ENCODE measurements at regions not wholly inside any gene's neighbourhood (a gene's known extent, or its start where the extent isn't known, plus 50 kb on each side); places are given as distances from the start of the nearest gene placed in this dataset.

DNA sequence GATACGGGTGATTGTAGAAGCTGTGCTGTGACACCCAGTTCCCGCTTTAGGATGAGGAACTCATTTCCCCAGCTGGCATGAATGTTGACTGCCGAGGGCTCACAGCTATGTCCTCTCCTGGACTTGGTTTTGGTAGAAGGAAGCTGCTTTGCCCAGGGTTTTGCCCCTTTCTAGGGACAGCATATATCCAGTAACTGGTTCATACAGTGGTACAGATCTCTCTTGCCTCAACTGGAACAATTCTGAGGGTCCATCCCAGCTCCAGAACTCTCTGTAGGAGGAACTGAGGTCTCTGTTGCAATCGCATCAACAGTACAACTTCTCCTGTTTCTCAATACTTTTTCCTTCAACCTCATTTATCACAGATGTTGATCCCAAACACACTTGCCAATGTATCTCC lies 54.5 kb upstream of the FNDC3B start:
- 84 to 90% methylated on average over 4 of the region's 4 CpGs for WGBS, 2 donors
- Histone ChIP-seq H3K27ac (no peak overlapping the region), H3K4me1 (no peaks in the 10 kb centered on the region), H3K4me3 (no peak overlapping the region), H3K9me3 (no peaks in the 10 kb centered on the region), H3K36me3 (no peaks in the 10 kb centered on the region), H3K27me3 (no peaks in the 10 kb centered on the region)
- TF ChIP-seq, protein P1, sequence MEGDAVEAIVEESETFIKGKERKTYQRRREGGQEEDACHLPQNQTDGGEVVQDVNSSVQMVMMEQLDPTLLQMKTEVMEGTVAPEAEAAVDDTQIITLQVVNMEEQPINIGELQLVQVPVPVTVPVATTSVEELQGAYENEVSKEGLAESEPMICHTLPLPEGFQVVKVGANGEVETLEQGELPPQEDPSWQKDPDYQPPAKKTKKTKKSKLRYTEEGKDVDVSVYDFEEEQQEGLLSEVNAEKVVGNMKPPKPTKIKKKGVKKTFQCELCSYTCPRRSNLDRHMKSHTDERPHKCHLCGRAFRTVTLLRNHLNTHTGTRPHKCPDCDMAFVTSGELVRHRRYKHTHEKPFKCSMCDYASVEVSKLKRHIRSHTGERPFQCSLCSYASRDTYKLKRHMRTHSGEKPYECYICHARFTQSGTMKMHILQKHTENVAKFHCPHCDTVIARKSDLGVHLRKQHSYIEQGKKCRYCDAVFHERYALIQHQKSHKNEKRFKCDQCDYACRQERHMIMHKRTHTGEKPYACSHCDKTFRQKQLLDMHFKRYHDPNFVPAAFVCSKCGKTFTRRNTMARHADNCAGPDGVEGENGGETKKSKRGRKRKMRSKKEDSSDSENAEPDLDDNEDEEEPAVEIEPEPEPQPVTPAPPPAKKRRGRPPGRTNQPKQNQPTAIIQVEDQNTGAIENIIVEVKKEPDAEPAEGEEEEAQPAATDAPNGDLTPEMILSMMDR (IDR thresholded peaks at IDR 0.05): no peak
- intact Hi-C loops (cut with DNase I): no loop called here
- ATAC-seq (peak in 2 of 4 donors; percentile 67 to 70), DNase-seq (peak in 1 of 6 donors; percentile 32), FAIRE-seq (no peak)

GRCh38 chr3:171986176-171986575 lies 53.2 kb upstream of the FNDC3B start:
- Histone ChIP-seq H3K4me1 (no peaks in the 10 kb centered on the region), H3K27ac (no peak overlapping the region)
- peak in 2 of 4 donors; percentile 35 to 39 for ATAC-seq

GRCh38 chr3:171986757-171987518 lies 52.4 kb upstream of the FNDC3B start:
- ATAC-seq: no peak
- TF ChIP-seq, protein P1 (IDR thresholded peaks at IDR 0.05): no peak
- Histone ChIP-seq H3K27me3 (no peaks in the 10 kb centered on the region), H3K36me3 (no peaks in the 10 kb centered on the region), H3K4me3 (no peak overlapping the region), H3K27ac (no peak overlapping the region), H3K9me3 (no peaks in the 10 kb centered on the region), H3K4me1 (no peaks in the 10 kb centered on the region)
- intact Hi-C loops (cut with DNase I): no loop called here
- no peak for DNase-seq
- 77 to 88% methylated on average over 3 of the region's 3 CpGs for WGBS, 2 donors
- no peak for FAIRE-seq

More at GRCh38 chr3:171986176-171986575, 53.2 kb upstream of the FNDC3B start:
- Histone ChIP-seq H3K27me3 (no peaks in the 10 kb centered on the region), H3K9me3 (no peaks in the 10 kb centered on the region), H3K4me3 (no peak overlapping the region), H3K36me3 (no peaks in the 10 kb centered on the region)
- FAIRE-seq (no peak), DNase-seq (no peak)
- intact Hi-C loops (cut with DNase I): no loop called here
- TF ChIP-seq, protein P1 (IDR thresholded peaks at IDR 0.05): no peak
- 82 to 88% methylated on average over 3 of the region's 3 CpGs for WGBS, 2 donors

Data from pancreas (tissue), 10 donors.